ENCODE measurements at regions not wholly inside any gene's neighbourhood (a gene's known extent, or its start where the extent isn't known, plus 50 kb on each side); places are given as distances from the start of the nearest gene placed in this dataset.

GRCh38 chr3:99250821-99251355, 349.4 kb upstream of the DCBLD2 start:
- RAD21 ChIA-PET (ENCODE audit: unreplicated experiment) = no interaction called here
- in situ Hi-C loops (cut with MboI) (no loop called here), intact Hi-C loops (cut with micrococcal nuclease; ENCODE audit: unreplicated experiment) (no loop called here)
- Histone ChIP-seq H3K27ac (ENCODE audit: control insufficient read depth, insufficient read depth) (no peak overlapping the region), H2AFZ (ENCODE audit: control insufficient read depth, low read depth, low read length) (no peak overlapping the region), H3K4me1 (ENCODE audit: control insufficient read depth, insufficient read depth, low read length) (no peaks in the 10 kb centered on the region), H3K36me3 (ENCODE audit: control insufficient read depth in 2 of 2, insufficient read depth in 2 of 2, low read length in 1 of 2) (no peaks in the 10 kb centered on the region), H3K4me2 (ENCODE audit: control insufficient read depth, insufficient read depth) (no peak overlapping the region), H3K4me3 (no peak overlapping the region), H3K27me3 (replicated peaks in 1 of 2; ENCODE audit: control insufficient read depth in 2 of 2, insufficient read depth in 2 of 2, low read length in 1 of 2) (no peaks in the 10 kb centered on the region), H3K79me2 (ENCODE audit: control insufficient read depth, insufficient read depth, low read length) (no peaks in the 10 kb centered on the region), H3K9me3 (replicated peaks; ENCODE audit: control insufficient read depth, insufficient read depth, low read length) (no peaks in the 10 kb centered on the region), H4K20me1 (ENCODE audit: control insufficient read depth, insufficient read depth) (no peaks in the 10 kb centered on the region), H3K9ac (ENCODE audit: control insufficient read depth, insufficient read depth, low read length) (no peak overlapping the region)
- no TSS peak for BruUV-seq (replicated peaks)
- ATAC-seq (no peak), DNase-seq (ENCODE audit: low read depth, low spot score) (no peak), FAIRE-seq (no peak)
- 88% methylated on average over 1 of the region's 1 CpG for WGBS (ENCODE audit: insufficient coverage, insufficient replicate concordance, low lambda C conversion rate, missing lambda C conversion rate)
- TF ChIP-seq, protein P1, sequence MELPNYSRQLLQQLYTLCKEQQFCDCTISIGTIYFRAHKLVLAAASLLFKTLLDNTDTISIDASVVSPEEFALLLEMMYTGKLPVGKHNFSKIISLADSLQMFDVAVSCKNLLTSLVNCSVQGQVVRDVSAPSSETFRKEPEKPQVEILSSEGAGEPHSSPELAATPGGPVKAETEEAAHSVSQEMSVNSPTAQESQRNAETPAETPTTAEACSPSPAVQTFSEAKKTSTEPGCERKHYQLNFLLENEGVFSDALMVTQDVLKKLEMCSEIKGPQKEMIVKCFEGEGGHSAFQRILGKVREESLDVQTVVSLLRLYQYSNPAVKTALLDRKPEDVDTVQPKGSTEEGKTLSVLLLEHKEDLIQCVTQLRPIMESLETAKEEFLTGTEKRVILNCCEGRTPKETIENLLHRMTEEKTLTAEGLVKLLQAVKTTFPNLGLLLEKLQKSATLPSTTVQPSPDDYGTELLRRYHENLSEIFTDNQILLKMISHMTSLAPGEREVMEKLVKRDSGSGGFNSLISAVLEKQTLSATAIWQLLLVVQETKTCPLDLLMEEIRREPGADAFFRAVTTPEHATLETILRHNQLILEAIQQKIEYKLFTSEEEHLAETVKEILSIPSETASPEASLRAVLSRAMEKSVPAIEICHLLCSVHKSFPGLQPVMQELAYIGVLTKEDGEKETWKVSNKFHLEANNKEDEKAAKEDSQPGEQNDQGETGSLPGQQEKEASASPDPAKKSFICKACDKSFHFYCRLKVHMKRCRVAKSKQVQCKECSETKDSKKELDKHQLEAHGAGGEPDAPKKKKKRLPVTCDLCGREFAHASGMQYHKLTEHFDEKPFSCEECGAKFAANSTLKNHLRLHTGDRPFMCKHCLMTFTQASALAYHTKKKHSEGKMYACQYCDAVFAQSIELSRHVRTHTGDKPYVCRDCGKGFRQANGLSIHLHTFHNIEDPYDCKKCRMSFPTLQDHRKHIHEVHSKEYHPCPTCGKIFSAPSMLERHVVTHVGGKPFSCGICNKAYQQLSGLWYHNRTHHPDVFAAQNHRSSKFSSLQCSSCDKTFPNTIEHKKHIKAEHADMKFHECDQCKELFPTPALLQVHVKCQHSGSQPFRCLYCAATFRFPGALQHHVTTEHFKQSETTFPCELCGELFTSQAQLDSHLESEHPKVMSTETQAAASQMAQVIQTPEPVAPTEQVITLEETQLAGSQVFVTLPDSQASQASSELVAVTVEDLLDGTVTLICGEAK (IDR thresholded peaks at IDR 0.05; ENCODE audit: borderline replicate concordance) = no peak
- POLR2A ChIA-PET = no interaction called here
- SMC1A ChIA-PET (ENCODE audit: uncharacterized antibody, unreplicated experiment) = no interaction called here
- CTCF ChIA-PET = no interaction called here

GRCh38 chr3:99250272-99250671, 348.8 kb upstream of the DCBLD2 start:
- H3K4me2 ChIP-seq (ENCODE audit: control insufficient read depth, insufficient read depth) = no peak overlapping the region
- ChIA-PET CTCF (no interaction called here), SMC1A (ENCODE audit: uncharacterized antibody, unreplicated experiment) (no interaction called here), POLR2A (no interaction called here), RAD21 (ENCODE audit: unreplicated experiment) (no interaction called here)
- FAIRE-seq (no peak), DNase-seq (ENCODE audit: low read depth, low spot score) (no peak), ATAC-seq (no peak)
- H2AFZ ChIP-seq (ENCODE audit: control insufficient read depth, low read depth, low read length) = no peak overlapping the region
- WGBS (ENCODE audit: insufficient coverage, insufficient replicate concordance, low lambda C conversion rate, missing lambda C conversion rate) = 15% methylated on average over 4 of the region's 4 CpGs
- no peaks in the 10 kb centered on the region for H3K27me3 ChIP-seq (replicated peaks in 1 of 2; ENCODE audit: control insufficient read depth in 2 of 2, insufficient read depth in 2 of 2, low read length in 1 of 2)
- intact Hi-C loops (cut with micrococcal nuclease; ENCODE audit: unreplicated experiment) (no loop called here), in situ Hi-C loops (cut with MboI) (no loop called here)
- TF ChIP-seq CTCF (IDR thresholded peaks at IDR 0.05 in 2 of 3, conservative IDR thresholded peaks at IDR 0.05 in 1 of 3; ENCODE audit: control insufficient read depth in 2 of 3, extremely low read depth in 1 of 3, insufficient read depth in 1 of 3, low read depth in 3 of 3, low read length in 3 of 3) (no peak), BCLAF1 (IDR thresholded peaks at IDR 0.05) (no peak), CHD1 (IDR thresholded peaks at IDR 0.05; ENCODE audit: low read depth, low read length) (no peak)
- TF ChIP-seq, protein P2, sequence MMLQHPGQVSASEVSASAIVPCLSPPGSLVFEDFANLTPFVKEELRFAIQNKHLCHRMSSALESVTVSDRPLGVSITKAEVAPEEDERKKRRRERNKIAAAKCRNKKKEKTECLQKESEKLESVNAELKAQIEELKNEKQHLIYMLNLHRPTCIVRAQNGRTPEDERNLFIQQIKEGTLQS (IDR thresholded peaks at IDR 0.05; ENCODE audit: borderline replicate concordance, extremely low read depth, low read depth, low read length) = no peak
- no peak overlapping the region for H3K27ac ChIP-seq (ENCODE audit: control insufficient read depth, insufficient read depth)
- no TSS peak for BruUV-seq (replicated peaks)
- H3K4me1 ChIP-seq (ENCODE audit: control insufficient read depth, insufficient read depth, low read length) = no peaks in the 10 kb centered on the region
- no peak overlapping the region for H3K4me3 ChIP-seq
- no peaks in the 10 kb centered on the region for H3K9me3 ChIP-seq (replicated peaks; ENCODE audit: control insufficient read depth, insufficient read depth, low read length)
- H3K9ac ChIP-seq (ENCODE audit: control insufficient read depth, insufficient read depth, low read length) = no peak overlapping the region
- no peaks in the 10 kb centered on the region for H3K79me2 ChIP-seq (ENCODE audit: control insufficient read depth, insufficient read depth, low read length)
- no peaks in the 10 kb centered on the region for H4K20me1 ChIP-seq (ENCODE audit: control insufficient read depth, insufficient read depth)
- no peaks in the 10 kb centered on the region for H3K36me3 ChIP-seq (ENCODE audit: control insufficient read depth in 2 of 2, insufficient read depth in 2 of 2, low read length in 1 of 2)
